ENCODE measurements at regions not wholly inside any gene's neighbourhood (a gene's known extent, or its start where the extent isn't known, plus 50 kb on each side); places are given as distances from the start of the nearest gene placed in this dataset.
"Not testable (repeated sequence)": the region's sequence is repeated elsewhere in the genome, so short reads cannot be mapped to it uniquely, and the experiment has no call there.

- not testable (repeated sequence) for DNase-seq (ENCODE audit: low spot score); H2AFZ ChIP-seq; H3K27ac Mint-ChIP-seq; H3K4me2 ChIP-seq; ATAC-seq; H3K4me3 ChIP-seq; H3K79me2 ChIP-seq (replicated peaks; ENCODE audit: insufficient read depth); H3F3A ChIP-seq (replicated peaks; ENCODE audit: low read depth); H3K27me3 Mint-ChIP-seq (ENCODE audit: insufficient read depth, low read depth, poor library complexity); H4K20me1 ChIP-seq (replicated peaks; ENCODE audit: insufficient read depth); H3K4me1 ChIP-seq (ENCODE audit: insufficient read depth); H3K9me2 ChIP-seq (ENCODE audit: insufficient read depth); H3K27ac ChIP-seq (ENCODE audit: low read depth); H3K4me3 Mint-ChIP-seq; H3K4me1 Mint-ChIP-seq; H3K36me3 Mint-ChIP-seq (ENCODE audit: low read depth); H3K9me3 Mint-ChIP-seq; H3K27me3 ChIP-seq (ENCODE audit: insufficient read depth); H3K36me3 ChIP-seq (ENCODE audit: insufficient read depth)
These were observed 55.8 kb upstream of the IRX2 start for GRCh38 chr5:2807244-2807643.

- H3K9me2 ChIP-seq (ENCODE audit: insufficient read depth): no peaks in the 10 kb centered on the region
- ATAC-seq: no peak
- H3F3A ChIP-seq (replicated peaks; ENCODE audit: low read depth): no peaks in the 10 kb centered on the region
- Mint-ChIP-seq H3K4me3 (no peak overlapping the region), H3K36me3 (ENCODE audit: low read depth) (no peaks in the 10 kb centered on the region), H3K27ac (no peak overlapping the region), H3K4me1 (no peaks in the 10 kb centered on the region), H3K27me3 (ENCODE audit: insufficient read depth, low read depth, poor library complexity) (peaks cover 2% of the 10 kb centered on the region), H3K9me3 (no peaks in the 10 kb centered on the region)
- H3K36me3 ChIP-seq (ENCODE audit: insufficient read depth): no peaks in the 10 kb centered on the region
- no peak for DNase-seq (ENCODE audit: low spot score)
- H3K4me2 ChIP-seq: no peak overlapping the region
- no peaks in the 10 kb centered on the region for H3K4me1 ChIP-seq (ENCODE audit: insufficient read depth)
- no peaks in the 10 kb centered on the region for H3K27me3 ChIP-seq (ENCODE audit: insufficient read depth)
- H3K4me3 ChIP-seq: no peak overlapping the region
- H4K20me1 ChIP-seq (replicated peaks; ENCODE audit: insufficient read depth): no peaks in the 10 kb centered on the region
- no peaks in the 10 kb centered on the region for H3K79me2 ChIP-seq (replicated peaks; ENCODE audit: insufficient read depth)
- H2AFZ ChIP-seq: no peak overlapping the region
- no peak overlapping the region for H3K27ac ChIP-seq (ENCODE audit: low read depth)
- TF ChIP-seq ETS1 (IDR thresholded peaks at IDR 0.05): no peak
- TF ChIP-seq ZNF331 (CRISPR knock-in tag; IDR thresholded peaks at IDR 0.05; ENCODE audit: low read depth): no peak
- no peak for TF ChIP-seq EZH2 (IDR thresholded peaks at IDR 0.05; ENCODE audit: low read depth, unreplicated experiment)
- no peak for TF ChIP-seq STAT1 (IDR thresholded peaks at IDR 0.05; ENCODE audit: unreplicated experiment)
- no peak for TF ChIP-seq ZNF114 (CRISPR knock-in tag; IDR thresholded peaks at IDR 0.05)
- no peak for TF ChIP-seq CREB1 (CRISPR knock-in tag; IDR thresholded peaks at IDR 0.05; ENCODE audit: low read depth)
- TF ChIP-seq JUNB (IDR thresholded peaks at IDR 0.05; ENCODE audit: unreplicated experiment): no peak
- no peak for TF ChIP-seq CTCF (conservative IDR thresholded peaks at IDR 0.05; ENCODE audit: low read depth in 2 of 2)
- no peak for TF ChIP-seq EZH2phosphoT487 (IDR thresholded peaks at IDR 0.05; ENCODE audit: unreplicated experiment)
- TF ChIP-seq POLR2AphosphoS5 (IDR thresholded peaks at IDR 0.05; ENCODE audit: low read depth): no peak
- TF ChIP-seq REST (IDR thresholded peaks at IDR 0.05; ENCODE audit: unreplicated experiment): no peak
- TF ChIP-seq NANOG (IDR thresholded peaks at IDR 0.05; ENCODE audit: borderline replicate concordance): no peak
These were observed 54.7 kb upstream of the IRX2 start for GRCh38 chr5:2806176-2806575.
